GM21786 (cell line): ENCODE measurements at regions not wholly inside any gene's neighbourhood (a gene's known extent, or its start where the extent isn't known, plus 50 kb on each side); places are given as distances from the start of the nearest gene placed in this dataset.

Experiments used
- ATAC-seq: cut with Tn5 transposase; IDR thresholded peaks from one replicate; pipeline ENCODE4 v1.9.1; 2021; ENCODE audit not compliant: unreplicated experiment

GRCh38 chr1:4086085-4086850 is 186.2 kb upstream of the C1orf174 start:
- ATAC-seq = no peak

DNA sequence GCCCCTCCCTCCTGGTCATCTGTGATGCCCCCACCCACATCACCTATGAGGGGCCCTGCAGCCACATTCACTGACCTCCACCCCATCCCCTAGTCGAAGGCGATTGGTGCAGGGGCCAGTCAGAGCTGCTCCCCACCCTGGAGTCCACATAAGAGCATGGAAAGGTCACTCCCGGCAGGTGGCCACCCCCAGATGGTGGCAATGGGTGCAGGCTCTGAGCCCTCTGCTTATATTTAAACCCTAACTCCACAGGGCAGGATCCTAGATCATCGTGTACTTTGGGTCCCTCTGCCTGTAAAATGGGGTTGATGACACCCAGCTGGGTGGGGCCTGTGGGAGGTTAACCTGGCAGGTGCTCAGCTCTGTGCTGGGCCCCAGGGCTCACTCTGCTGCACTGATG is 186.8 kb upstream of the C1orf174 start:
- ATAC-seq = no peak

- no peak for ATAC-seq
Measured at GRCh38 chr1:4087530-4088420, 187.7 kb upstream of the C1orf174 start.

DNA sequence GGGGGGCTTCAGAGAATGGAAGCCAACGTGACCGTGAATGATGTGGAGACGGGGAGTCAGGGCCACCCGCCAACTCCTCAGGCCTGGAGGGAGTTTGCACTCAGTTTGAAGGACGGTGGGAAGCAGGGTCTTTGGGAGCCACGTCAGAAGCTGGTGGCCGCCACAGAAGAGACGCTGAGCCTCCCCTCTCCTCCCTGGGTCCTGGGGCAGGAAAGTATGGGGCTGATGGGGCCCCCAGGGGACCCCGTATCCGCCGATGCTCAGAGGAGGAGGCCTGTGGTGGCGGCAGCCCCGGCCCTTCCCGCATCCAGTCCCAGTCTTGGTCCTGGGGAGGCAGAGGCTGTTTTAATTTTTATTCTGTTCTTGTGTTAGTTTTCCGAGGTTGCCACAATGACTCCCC is 188.6 kb upstream of the C1orf174 start:
- no peak for ATAC-seq

- ATAC-seq = no peak
Measured at GRCh38 chr1:4089421-4090175, 189.5 kb upstream of the C1orf174 start.

GRCh38 chr1:4090556-4090955 is 190.5 kb upstream of the C1orf174 start:
- ATAC-seq = no peak

- no peak for ATAC-seq
Measured at GRCh38 chr1:4090976-4091660, 191.0 kb upstream of the C1orf174 start.

DNA sequence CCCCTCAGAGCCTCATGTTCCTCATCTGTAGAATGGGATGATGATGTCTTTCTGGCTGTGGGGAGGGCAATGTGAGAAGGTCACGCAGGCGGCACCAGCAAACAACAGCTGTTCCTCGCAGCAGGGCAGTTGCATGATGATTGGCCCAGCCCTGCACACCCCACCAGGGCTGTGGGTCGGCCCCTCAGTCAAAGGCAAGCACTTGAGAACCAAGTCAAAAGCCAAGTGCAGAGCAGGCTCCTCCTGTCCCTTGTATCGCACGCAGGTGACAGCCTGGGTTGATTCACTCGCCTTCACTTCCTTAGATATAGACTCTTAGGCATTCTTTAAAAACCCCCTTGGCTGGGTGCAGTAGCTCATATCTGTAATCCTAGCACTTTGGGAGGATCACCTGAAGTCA is 191.9 kb upstream of the C1orf174 start:
- no peak for ATAC-seq

DNA sequence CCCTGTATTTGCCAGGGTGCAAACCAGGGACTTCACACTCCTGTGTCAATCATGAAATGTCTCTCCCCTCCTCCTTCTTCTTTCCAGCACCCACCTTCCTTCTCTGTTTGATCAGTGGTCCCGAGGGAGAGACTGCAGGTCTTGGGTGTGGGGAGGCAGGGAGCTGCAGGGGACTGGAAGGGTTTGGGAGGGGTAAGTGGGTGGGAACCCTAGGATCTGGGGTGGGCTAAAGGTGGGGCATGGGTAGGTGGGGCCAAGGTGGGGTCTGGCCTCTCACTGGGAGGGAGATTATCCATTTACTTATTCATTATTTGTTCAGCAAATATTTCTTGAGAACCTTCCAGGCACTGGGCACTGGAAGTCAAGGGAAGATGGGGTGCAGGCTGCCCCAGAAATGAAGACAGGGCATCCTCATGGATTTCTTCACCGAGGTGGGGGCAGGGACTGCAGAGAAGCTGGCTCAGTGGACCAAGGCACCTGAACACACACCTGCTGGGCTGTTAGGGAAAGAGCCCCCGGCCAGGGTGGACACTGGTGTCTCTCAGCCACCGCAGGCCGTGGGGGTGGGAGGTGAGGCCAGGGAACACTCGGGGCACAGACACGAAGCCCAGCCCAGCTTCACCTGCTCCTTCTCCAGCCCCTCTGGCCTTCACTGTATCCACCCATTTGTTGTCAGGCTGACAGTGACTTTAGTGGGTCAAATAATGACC is 193.9 kb upstream of the C1orf174 start:
- no peak for ATAC-seq

DNA sequence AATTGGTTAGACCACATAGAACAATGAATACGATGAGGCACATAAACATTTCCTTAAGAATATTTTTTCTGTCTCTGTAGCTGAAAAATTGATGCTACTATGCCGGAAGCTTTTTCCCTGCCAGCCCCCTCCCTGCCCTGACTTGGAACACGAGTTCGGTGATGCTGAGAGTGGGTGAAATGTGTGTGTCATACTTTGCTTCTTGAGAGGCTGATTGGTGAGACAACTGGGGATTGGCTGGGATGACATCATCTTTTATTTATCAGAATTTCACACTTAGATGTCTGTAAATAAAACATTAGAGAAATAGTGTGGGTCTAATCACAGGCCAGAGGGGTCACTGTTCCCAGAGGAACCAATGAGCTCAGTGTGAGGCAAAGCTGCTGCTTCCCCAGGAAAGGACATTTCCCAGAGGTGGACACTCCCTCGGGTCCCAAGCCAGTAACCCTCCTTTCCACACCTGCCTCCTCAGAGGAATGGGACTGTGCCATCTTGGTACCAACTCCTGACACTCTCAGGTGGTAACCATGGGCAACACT is 195.4 kb upstream of the C1orf174 start:
- no peak for ATAC-seq

DNA sequence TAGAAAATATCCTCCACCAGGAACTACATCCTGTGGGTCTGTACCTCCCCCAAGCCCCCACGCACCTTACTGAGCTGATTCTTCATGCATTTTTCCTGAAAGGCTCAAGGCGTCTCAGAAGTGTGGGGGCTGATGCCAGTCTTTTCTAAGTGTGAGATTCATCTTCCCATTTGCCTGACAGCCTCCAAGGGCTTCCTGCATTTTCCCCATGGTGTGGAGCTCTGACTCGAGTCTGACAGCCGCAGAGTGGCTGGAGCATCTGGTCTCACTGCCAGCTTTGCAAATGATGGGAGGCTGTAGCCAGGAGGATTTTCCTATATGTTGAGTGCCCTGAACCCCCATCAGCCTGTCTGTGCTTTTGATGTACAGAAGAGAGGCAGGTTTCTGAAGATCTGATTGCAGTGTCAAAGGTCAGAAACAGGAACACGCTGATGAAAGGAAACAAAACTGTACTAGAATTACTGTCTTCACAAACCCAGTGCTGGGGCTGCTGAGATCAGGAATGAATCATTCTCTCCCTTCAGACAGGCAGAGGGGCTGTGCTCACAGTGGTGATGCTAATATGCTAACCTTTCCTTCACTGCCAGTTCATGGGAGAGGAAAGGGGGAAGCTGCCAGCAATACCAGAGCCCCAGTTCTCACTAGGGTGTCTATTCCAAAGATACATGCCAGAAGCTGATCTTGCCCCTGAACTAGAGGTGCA is 201.5 kb upstream of the C1orf174 start:
- ATAC-seq = no peak

GRCh38 chr1:4105300-4105880 is 205.3 kb upstream of the C1orf174 start:
- no peak for ATAC-seq

DNA sequence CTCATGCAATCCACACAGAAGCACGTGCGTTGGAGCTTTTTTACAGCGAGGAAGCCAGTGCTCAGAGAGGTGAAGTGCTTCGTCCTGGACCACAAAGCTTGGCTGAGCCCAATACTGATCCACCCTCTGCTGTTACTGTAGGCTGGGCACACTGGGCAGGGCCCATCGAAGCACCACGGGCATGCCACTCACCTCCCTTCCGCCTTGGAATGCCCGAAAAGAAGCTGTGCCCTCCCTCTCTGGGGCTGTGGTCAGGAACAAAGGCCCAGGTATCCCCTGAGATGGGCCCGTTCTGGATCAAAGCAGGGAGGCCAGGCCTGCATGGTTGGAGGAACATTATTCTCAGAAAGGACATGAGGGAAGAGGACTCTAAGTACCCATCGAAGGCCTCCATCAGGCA is 206.7 kb upstream of the C1orf174 start:
- ATAC-seq = no peak

GRCh38 chr1:4107291-4107690 is 207.2 kb upstream of the C1orf174 start:
- no peak for ATAC-seq

DNA sequence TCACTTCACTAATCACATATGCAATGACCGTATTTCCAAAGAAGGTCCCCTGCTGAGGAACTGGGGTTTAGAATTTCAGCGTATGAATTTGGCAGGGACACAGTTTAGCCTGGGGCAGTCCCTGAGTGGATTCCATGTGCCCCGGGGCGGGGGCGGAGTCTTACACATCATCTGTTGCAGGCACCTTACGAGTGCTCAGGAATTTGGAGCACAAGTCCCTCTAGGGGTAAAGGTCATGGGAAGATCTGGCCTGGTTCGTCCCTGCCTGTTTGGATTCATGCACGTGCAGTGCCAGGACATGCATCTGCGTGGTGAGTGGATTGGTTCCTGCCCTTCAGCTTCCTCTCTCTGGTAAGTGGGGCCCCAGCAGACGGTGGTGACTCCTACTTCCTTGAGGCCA is 208.3 kb upstream of the C1orf174 start:
- ATAC-seq = no peak

- ATAC-seq = no peak
Measured at GRCh38 chr1:4108758-4109627, 208.9 kb upstream of the C1orf174 start.

- no peak for ATAC-seq
Measured at GRCh38 chr1:4109628-4109940, 209.5 kb upstream of the C1orf174 start.

DNA sequence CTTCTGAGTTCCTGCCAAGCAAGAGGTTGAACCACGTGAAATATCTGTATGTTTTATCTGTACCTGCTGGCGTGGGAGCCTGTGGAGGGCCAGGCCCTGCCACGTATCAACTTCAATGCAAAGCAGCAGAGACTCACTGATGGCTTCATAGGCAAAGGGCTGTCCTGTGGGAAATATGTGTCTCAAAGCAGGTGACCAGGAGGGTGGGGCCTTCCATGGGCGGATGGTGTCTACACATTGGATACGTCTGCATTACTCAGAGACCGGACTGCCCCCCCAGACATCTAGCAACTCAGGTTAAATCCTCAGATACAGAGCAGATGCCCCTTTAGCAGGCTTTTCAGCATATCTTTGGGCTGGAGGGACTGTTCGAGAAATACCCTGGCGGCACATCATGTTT is 210.8 kb upstream of the C1orf174 start:
- ATAC-seq = no peak
